ENCODE measurements at regions not wholly inside any gene's neighbourhood (a gene's known extent, or its start where the extent isn't known, plus 50 kb on each side); places are given as distances from the start of the nearest gene placed in this dataset.

GRCh38 chr10:78212060-78212785 lies 178.6 kb downstream of the RPS24 start:
- TF ChIP-seq, protein P1, sequence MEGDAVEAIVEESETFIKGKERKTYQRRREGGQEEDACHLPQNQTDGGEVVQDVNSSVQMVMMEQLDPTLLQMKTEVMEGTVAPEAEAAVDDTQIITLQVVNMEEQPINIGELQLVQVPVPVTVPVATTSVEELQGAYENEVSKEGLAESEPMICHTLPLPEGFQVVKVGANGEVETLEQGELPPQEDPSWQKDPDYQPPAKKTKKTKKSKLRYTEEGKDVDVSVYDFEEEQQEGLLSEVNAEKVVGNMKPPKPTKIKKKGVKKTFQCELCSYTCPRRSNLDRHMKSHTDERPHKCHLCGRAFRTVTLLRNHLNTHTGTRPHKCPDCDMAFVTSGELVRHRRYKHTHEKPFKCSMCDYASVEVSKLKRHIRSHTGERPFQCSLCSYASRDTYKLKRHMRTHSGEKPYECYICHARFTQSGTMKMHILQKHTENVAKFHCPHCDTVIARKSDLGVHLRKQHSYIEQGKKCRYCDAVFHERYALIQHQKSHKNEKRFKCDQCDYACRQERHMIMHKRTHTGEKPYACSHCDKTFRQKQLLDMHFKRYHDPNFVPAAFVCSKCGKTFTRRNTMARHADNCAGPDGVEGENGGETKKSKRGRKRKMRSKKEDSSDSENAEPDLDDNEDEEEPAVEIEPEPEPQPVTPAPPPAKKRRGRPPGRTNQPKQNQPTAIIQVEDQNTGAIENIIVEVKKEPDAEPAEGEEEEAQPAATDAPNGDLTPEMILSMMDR (conservative IDR thresholded peaks at IDR 0.05): no peak
- TF ChIP-seq EZH2 (IDR thresholded peaks at IDR 0.05; ENCODE audit: low read depth): no peak

All from PC-9 (cell line).